GM12891 (cell line): ENCODE measurements at regions not wholly inside any gene's neighbourhood (a gene's known extent, or its start where the extent isn't known, plus 50 kb on each side); places are given as distances from the start of the nearest gene placed in this dataset.

ENCODE experiments used
- PAX5 ChIP-seq: IDR thresholded peaks from 2 replicates; pipeline ENCODE4 v1.6.1; 2011; ENCODE audit warnings: low read length, moderate library complexity, mild to moderate bottlenecking; ENCODE audit not compliant: insufficient read depth, severe bottlenecking
- POLR2A ChIP-seq: IDR thresholded peaks from 2 replicates; pipeline ENCODE4 v1.6.1; 2011; ENCODE audit warnings: low read depth, low read length, control low read depth
- TAF1 ChIP-seq: IDR thresholded peaks from 2 replicates; pipeline ENCODE4 v1.6.1; 2011; ENCODE audit warnings: low read depth, low read length, control low read depth

- TF ChIP-seq TAF1 (no peak), POLR2A (no peak), PAX5 (no peak)
These were observed 199.3 kb upstream of the ZC3H12A start for GRCh38 chr1:37274938-37275631.
